K562 (cell line): ENCODE measurements at regions not wholly inside any gene's neighbourhood (a gene's known extent, or its start where the extent isn't known, plus 50 kb on each side); places are given as distances from the start of the nearest gene placed in this dataset.
A peak's percentile ranks its signal among the peaks of the same experiment; 100 is the strongest.

ENCODE experiments used
- ATAC-seq: fragments of 200-7000 bp; cut with Tn5 transposase; 3 replicates; pipeline ENCODE4 v1.9.1; 2020; ENCODE audit warnings: moderate library complexity
- BruUV-seq: library from RNA; stranded (reverse); fragments of 400-500 nt; replicated peaks from 2 replicates; lab custom pipeline; 2021; lab: Mats Ljungman, UMichigan
- CTCF ChIA-PET: fragments of 300-600 bp; formaldehyde crosslinking; extraction: SDS; loops from one replicate; lab custom pipeline; 2021; ENCODE audit warnings: low intra/inter-chr PET ratio; lab: Yijun Ruan, JAX
- POLR2A ChIA-PET: fragments of 300-600, 350-650 bp; sonication (Branson Sonifier 250); formaldehyde crosslinking; extraction: SDS; loops from one replicate; lab custom pipeline; 2021; ENCODE audit warnings: antibody characterized with exemption, inconsistent platforms; lab: Yijun Ruan, JAX
- DNase-seq, 4 experiments: peaks; one replicate each; pipeline versions ENCODE4 v3.0.0 to v3.0.0-alpha.2; 2011 to 2018; ENCODE audit warnings: low spot score in 3 of 4, mixed read lengths in 3 of 4; ENCODE audit errors: extremely low read depth in 1 of 4
- FAIRE-seq: peaks from 2 replicates; lab custom pipeline; 2011; peaks lifted over from hg19 to GRCh38; lab: Jason Lieb, UNC
- H2AFZ ChIP-seq: 2 replicates; pipeline ENCODE4 v1.6.0; 2011; ENCODE audit warnings: low read depth, low read length, control low read depth, inconsistent platforms
- H3K27ac ChIP-seq: fragments of 200-600 bp; 3 replicates; pipeline ENCODE4 v1.8.0; 2011; ENCODE audit warnings: low read depth, mild to moderate bottlenecking, control low read depth, inconsistent platforms, low read length, moderate library complexity, mixed read lengths; ENCODE audit errors: extremely low read depth
- H3K27me3 ChIP-seq, 2 experiments: fragments of 300-600 bp in 1 of 2; 2 replicates in 1 of 2; 3 replicates in 1 of 2; pipeline versions ENCODE4 v1.6.0 to v1.8.0; 2011; ENCODE audit warnings: inconsistent platforms in 2 of 2, low read length in 2 of 2, mild to moderate bottlenecking in 1 of 2, mixed read lengths in 1 of 2, moderate library complexity in 1 of 2; ENCODE audit not compliant: control insufficient read depth in 2 of 2, insufficient read depth in 2 of 2
- H3K36me3 ChIP-seq: fragments of 300-600 bp; 3 replicates; pipeline ENCODE4 v1.8.0; 2011; ENCODE audit warnings: mild to moderate bottlenecking, low read length, inconsistent platforms; ENCODE audit not compliant: control insufficient read depth, insufficient read depth
- H3K4me1 ChIP-seq, 2 experiments: fragments of 200-600 bp in 1 of 2; replicated peaks in 1 of 2; 2 replicates in 1 of 2; 3 replicates in 1 of 2; pipeline versions ENCODE4 v1.5.1 to v1.8.0; 2011; ENCODE audit warnings: inconsistent platforms in 2 of 2, low read length in 2 of 2, mild to moderate bottlenecking in 1 of 2, mixed read lengths in 1 of 2, moderate library complexity in 1 of 2; ENCODE audit not compliant: control insufficient read depth in 2 of 2, insufficient read depth in 2 of 2
- H3K4me2 ChIP-seq: 2 replicates; pipeline ENCODE4 v1.6.1; 2011; ENCODE audit warnings: low read length, control low read depth, inconsistent platforms, mixed read lengths; ENCODE audit not compliant: insufficient read depth
- H3K4me3 ChIP-seq: fragments of 200-600 bp; sonication (generic), shearing (Covaris generic); 2 replicates; pipeline ENCODE4 v1.5.1; 2016; ENCODE audit warnings: control low read depth, inconsistent platforms
- H3K79me2 ChIP-seq: fragments of 200-600 bp; 3 replicates; pipeline ENCODE4 v1.8.0; 2011; ENCODE audit warnings: low read length, inconsistent platforms; ENCODE audit not compliant: control insufficient read depth, insufficient read depth
- H3K9ac ChIP-seq, 2 experiments: 2 replicates each; pipeline versions ENCODE4 v1.6.0 to v1.6.1; 2011; ENCODE audit warnings: low read depth in 2 of 2, low read length in 2 of 2, control low read depth in 1 of 2, inconsistent platforms in 1 of 2, mild to moderate bottlenecking in 1 of 2, mixed read lengths in 1 of 2; ENCODE audit not compliant: insufficient read depth in 1 of 2
- H3K9me1 ChIP-seq: one replicate; pipeline ENCODE4 v1.6.0; 2011; ENCODE audit warnings: inconsistent platforms, mild to moderate bottlenecking, low read length, moderate library complexity; ENCODE audit not compliant: control insufficient read depth, insufficient read depth
- H3K9me3 ChIP-seq: replicated peaks from 2 replicates; pipeline ENCODE4 v1.5.1; 2011; ENCODE audit warnings: low read depth, low read length, inconsistent platforms; ENCODE audit not compliant: control insufficient read depth, insufficient read depth
- H4K20me1 ChIP-seq: replicated peaks from 2 replicates; pipeline ENCODE4 v1.6.1; 2011; ENCODE audit warnings: low read length, inconsistent platforms, mixed read lengths; ENCODE audit not compliant: control insufficient read depth, insufficient read depth
- ARID1B ChIP-seq: fragments of 450-650 bp; IDR thresholded peaks from 2 replicates; pipeline ENCODE4 v1.6.1; 2016; ENCODE audit warnings: antibody characterized with exemption, mild to moderate bottlenecking, inconsistent platforms
- FOXK1 ChIP-seq: sonication (generic); formaldehyde crosslinking; IDR thresholded peaks from 2 replicates; pipeline ENCODE4 v1.8.0; 2022; ENCODE audit warnings: missing genetic modification reagents, mild to moderate bottlenecking, borderline replicate concordance
- GTF2A2 ChIP-seq: IDR thresholded peaks from 2 replicates; pipeline ENCODE4 v1.6.1; 2016; ENCODE audit warnings: mild to moderate bottlenecking, missing genetic modification characterization, missing compliant biosample characterization
- HNRNPH1 ChIP-seq: fragments of 200-400 bp; formaldehyde crosslinking; optimal IDR thresholded peaks from 2 replicates; pipeline ENCODE3; 2017; ENCODE audit warnings: low read depth, mild to moderate bottlenecking, low read length, moderate library complexity
- JUND ChIP-seq, 2 experiments: IDR thresholded peaks; 2 replicates in 1 of 2; 3 replicates in 1 of 2; pipeline ENCODE4 v1.6.1; 2011; ENCODE audit warnings: borderline replicate concordance in 2 of 2, low read depth in 2 of 2, low read length in 2 of 2, improper control_type of control experiment in 1 of 2, missing biosample characterization in 1 of 2, missing genetic modification characterization in 1 of 2, missing genetic modification reagents in 1 of 2
- MEF2A ChIP-seq: IDR thresholded peaks from 2 replicates; pipeline ENCODE4 v1.6.1; 2011; ENCODE audit warnings: low read depth, mild to moderate bottlenecking, low read length, moderate library complexity; ENCODE audit not compliant: control insufficient read depth
- RCOR1 ChIP-seq, 2 experiments: IDR thresholded peaks; 2 replicates each; pipeline ENCODE4 v1.6.1; 2012; ENCODE audit warnings: low read depth in 2 of 2, low read length in 2 of 2, borderline replicate concordance in 1 of 2, improper control_type of control experiment in 1 of 2
- TARDBP ChIP-seq: fragments of 450-650 bp; IDR thresholded peaks from 2 replicates; pipeline ENCODE4 v1.6.1; 2016
- TOE1 ChIP-seq, 2 experiments: fragments of 450-650 bp in 1 of 2; sonication (generic) in 1 of 2; formaldehyde crosslinking in 1 of 2; IDR thresholded peaks; 2 replicates each; pipeline versions ENCODE4 v1.7.1 to v1.8.0; 2016 to 2022; ENCODE audit warnings: borderline replicate concordance in 2 of 2, mild to moderate bottlenecking in 2 of 2, antibody characterized with exemption in 1 of 2, inconsistent platforms in 1 of 2, low read depth in 1 of 2, missing genetic modification reagents in 1 of 2, moderate library complexity in 1 of 2
- ZNF263 ChIP-seq: sonication (generic); formaldehyde crosslinking; IDR thresholded peaks from 2 replicates; pipeline ENCODE4 v1.8.0; 2022; ENCODE audit warnings: mild to moderate bottlenecking, missing genetic modification reagents, borderline replicate concordance
- ZNF408 ChIP-seq: fragments of 250-450 bp; sonication (Bioruptor Pico); IDR thresholded peaks from 2 replicates; pipeline ENCODE4 v1.4.0; 2020; ENCODE audit warnings: low read depth, mild to moderate bottlenecking, moderate library complexity
- ZNF507 ChIP-seq: conservative IDR thresholded peaks from 2 replicates; pipeline ENCODE4 v1.6.1; 2017; ENCODE audit warnings: missing genetic modification characterization, missing compliant biosample characterization
- ZNF561 ChIP-seq: fragments of 450-650 bp; formaldehyde crosslinking; conservative IDR thresholded peaks from 2 replicates; pipeline ENCODE4 v1.4.0; 2020; ENCODE audit warnings: mild to moderate bottlenecking, moderate library complexity
- ZNF586 ChIP-seq: fragments of 450-650 bp; formaldehyde crosslinking; conservative IDR thresholded peaks from 2 replicates; pipeline ENCODE4 v1.4.0; 2020; ENCODE audit warnings: mild to moderate bottlenecking, moderate library complexity
- WGBS: fragments of 100-300 bp; shearing (Covaris generic); methylation state at CpG from one replicate; pipeline ENCODE4 v1.1.6; 2016; ENCODE audit warnings: low coverage, mixed read lengths; ENCODE audit not compliant: insufficient coverage; ENCODE audit errors: missing lambda C conversion rate; 5-methylcytosine and 5-hydroxymethylcytosine counted together
- in situ Hi-C: fragments of 300-500 bp; cut with MboI; formaldehyde crosslinking; loops from 4 replicates; pipeline ENCODE4 v1.15.0; 2018; ENCODE audit warnings: inconsistent platforms, mixed read lengths
- intact Hi-C: fragments of 100-400 bp; cut with micrococcal nuclease; formaldehyde crosslinking; loops from 2 replicates; pipeline ENCODE4 v1.14.2; 2022
- TF ChIP-seq, protein P1 (sequence below): sonication (generic); formaldehyde crosslinking; IDR thresholded peaks from 2 replicates; pipeline ENCODE4 v1.8.0; 2022; ENCODE audit warnings: mild to moderate bottlenecking, missing genetic modification reagents
- TF ChIP-seq, protein P2 (sequence below), 2 experiments: fragments of 450-650 bp; IDR thresholded peaks; 2 replicates each; pipeline ENCODE4 v1.6.1; 2018; ENCODE audit warnings: mild to moderate bottlenecking in 2 of 2, low read depth in 1 of 2; ENCODE audit not compliant: partially characterized antibody in 2 of 2

DNA sequence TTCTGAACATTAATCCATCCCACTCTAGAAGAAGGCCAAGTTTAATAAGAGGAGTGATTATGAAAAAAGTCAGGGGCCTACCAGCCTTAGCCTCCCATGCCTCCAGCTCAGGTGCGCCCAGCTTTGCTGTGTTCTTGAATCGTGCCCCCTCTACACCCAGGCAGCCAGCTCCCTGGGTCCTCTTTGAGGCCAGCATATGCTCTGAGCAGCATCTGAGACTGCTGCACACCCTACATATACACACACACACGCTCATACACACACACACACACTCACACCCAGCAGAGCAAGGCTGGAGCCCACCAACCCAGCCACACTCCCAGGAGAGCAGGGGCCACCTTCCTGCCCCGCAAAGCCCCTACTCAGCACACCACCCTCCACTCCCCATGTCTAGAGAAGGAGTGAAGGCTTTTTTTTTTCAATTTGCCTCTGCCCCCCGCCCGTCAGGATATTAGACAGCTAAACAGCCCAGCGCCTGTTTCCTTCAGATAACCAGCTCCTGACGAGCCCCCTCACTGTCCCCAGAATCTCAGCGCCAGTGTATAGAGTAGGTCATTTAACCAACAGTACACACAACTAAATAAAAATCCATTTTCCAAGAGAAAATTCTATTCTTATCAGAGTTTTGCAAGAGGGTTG lies 121.6 kb downstream of the BUD13 start (continued):
- TF ChIP-seq HNRNPH1 (no peak), MEF2A (no peak), ARID1B (peak; percentile 59; the same call in 1 of the 2 replicates)

DNA sequence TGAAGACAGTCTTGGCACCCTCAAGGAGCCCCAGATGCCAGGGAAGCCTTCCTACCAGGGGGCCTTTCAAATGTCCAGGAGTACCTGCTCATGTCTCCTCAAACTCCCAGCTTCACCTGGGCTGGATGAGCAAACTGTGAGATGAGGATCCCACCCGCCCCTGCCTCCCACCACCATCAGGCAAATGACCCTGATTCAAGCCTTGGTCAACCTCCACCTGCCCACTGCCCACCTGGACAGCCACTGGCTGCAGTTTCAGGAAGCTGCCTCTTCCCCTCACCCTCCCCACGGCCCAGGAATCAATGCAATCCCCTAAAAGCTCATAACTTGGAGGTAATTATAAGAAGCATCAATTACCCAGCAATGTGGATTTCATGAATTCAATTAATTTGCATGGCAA lies 122.7 kb downstream of the BUD13 start:
- H3K4me2 ChIP-seq = no peak overlapping the region
- intact Hi-C loops (no loop called here), in situ Hi-C loops (no loop called here)
- H3K4me3 ChIP-seq = no peak overlapping the region
- H3K27ac ChIP-seq = no peak overlapping the region
- no peaks in the 10 kb centered on the region for H3K9me1 ChIP-seq
- no peaks in the 10 kb centered on the region for H3K36me3 ChIP-seq
- H3K9me3 ChIP-seq = no peaks in the 10 kb centered on the region
- BruUV-seq = no TSS peak
- ChIA-PET CTCF (no interaction called here), POLR2A (no interaction called here)
- H3K79me2 ChIP-seq = no peaks in the 10 kb centered on the region
- no peaks in the 10 kb centered on the region for H4K20me1 ChIP-seq
- FAIRE-seq (no peak), DNase-seq (no peak), ATAC-seq (no peak)
- no peak overlapping the region for H3K9ac ChIP-seq
- WGBS = 0% methylated on average over 2 of the region's 2 CpGs
- H3K4me1 ChIP-seq = peaks cover 0 to 4% of the 10 kb centered on the region in 2 experiments; a peak in 3 of 5 replicates
- H3K27me3 ChIP-seq = peaks cover 0 to 6% of the 10 kb centered on the region in 2 experiments; a peak in 1 of 5 replicates
- H2AFZ ChIP-seq = no peak overlapping the region
- TF ChIP-seq JUND (IDR thresholded peaks at IDR 0.05; ENCODE audit: borderline replicate concordance, low read depth, low read length) (no peak), JUND (tag; IDR thresholded peaks at IDR 0.05; ENCODE audit: borderline replicate concordance, low read depth, low read length) (no peak), TARDBP (no peak), GTF2A2 (no peak), ZNF263 (no peak), ZNF507 (tag) (no peak), ZNF561 (no peak), ZNF586 (CRISPR knock-in tag) (no peak), ZNF408 (CRISPR knock-in tag) (no peak), FOXK1 (CRISPR knock-in tag) (no peak), RCOR1 (IDR thresholded peaks at IDR 0.05; ENCODE audit: borderline replicate concordance in 1 of 2, low read depth in 2 of 2, low read length in 2 of 2) (no peak), TOE1 (IDR thresholded peaks at IDR 0.05; ENCODE audit: borderline replicate concordance) (no peak), TOE1 (CRISPR knock-in tag; IDR thresholded peaks at IDR 0.05; ENCODE audit: borderline replicate concordance, low read depth) (no peak)
- TF ChIP-seq, protein P1, sequence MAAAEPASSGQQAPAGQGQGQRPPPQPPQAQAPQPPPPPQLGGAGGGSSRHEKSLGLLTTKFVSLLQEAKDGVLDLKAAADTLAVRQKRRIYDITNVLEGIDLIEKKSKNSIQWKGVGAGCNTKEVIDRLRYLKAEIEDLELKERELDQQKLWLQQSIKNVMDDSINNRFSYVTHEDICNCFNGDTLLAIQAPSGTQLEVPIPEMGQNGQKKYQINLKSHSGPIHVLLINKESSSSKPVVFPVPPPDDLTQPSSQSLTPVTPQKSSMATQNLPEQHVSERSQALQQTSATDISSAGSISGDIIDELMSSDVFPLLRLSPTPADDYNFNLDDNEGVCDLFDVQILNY (CRISPR knock-in tag) = no peak
- TF ChIP-seq, protein P2, sequence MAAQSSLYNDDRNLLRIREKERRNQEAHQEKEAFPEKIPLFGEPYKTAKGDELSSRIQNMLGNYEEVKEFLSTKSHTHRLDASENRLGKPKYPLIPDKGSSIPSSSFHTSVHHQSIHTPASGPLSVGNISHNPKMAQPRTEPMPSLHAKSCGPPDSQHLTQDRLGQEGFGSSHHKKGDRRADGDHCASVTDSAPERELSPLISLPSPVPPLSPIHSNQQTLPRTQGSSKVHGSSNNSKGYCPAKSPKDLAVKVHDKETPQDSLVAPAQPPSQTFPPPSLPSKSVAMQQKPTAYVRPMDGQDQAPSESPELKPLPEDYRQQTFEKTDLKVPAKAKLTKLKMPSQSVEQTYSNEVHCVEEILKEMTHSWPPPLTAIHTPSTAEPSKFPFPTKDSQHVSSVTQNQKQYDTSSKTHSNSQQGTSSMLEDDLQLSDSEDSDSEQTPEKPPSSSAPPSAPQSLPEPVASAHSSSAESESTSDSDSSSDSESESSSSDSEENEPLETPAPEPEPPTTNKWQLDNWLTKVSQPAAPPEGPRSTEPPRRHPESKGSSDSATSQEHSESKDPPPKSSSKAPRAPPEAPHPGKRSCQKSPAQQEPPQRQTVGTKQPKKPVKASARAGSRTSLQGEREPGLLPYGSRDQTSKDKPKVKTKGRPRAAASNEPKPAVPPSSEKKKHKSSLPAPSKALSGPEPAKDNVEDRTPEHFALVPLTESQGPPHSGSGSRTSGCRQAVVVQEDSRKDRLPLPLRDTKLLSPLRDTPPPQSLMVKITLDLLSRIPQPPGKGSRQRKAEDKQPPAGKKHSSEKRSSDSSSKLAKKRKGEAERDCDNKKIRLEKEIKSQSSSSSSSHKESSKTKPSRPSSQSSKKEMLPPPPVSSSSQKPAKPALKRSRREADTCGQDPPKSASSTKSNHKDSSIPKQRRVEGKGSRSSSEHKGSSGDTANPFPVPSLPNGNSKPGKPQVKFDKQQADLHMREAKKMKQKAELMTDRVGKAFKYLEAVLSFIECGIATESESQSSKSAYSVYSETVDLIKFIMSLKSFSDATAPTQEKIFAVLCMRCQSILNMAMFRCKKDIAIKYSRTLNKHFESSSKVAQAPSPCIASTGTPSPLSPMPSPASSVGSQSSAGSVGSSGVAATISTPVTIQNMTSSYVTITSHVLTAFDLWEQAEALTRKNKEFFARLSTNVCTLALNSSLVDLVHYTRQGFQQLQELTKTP (IDR thresholded peaks at IDR 0.05; ENCODE audit: low read depth in 1 of 2, partially characterized antibody in 2 of 2) = no peak
